GM23338 (cell line): ENCODE measurements at regions not wholly inside any gene's neighbourhood (a gene's known extent, or its start where the extent isn't known, plus 50 kb on each side); places are given as distances from the start of the nearest gene placed in this dataset.

Source experiments
- ATAC-seq: fragments of 200-7000 bp; cut with Tn5 transposase; 3 replicates; pipeline ENCODE4 v1.9.1; 2020
- DNase-seq: peaks from one replicate; pipeline ENCODE4 v3.0.0-alpha.2; 2015; ENCODE audit warnings: low spot score
- H2AFZ ChIP-seq: fragments of 200-600 bp; sonication (generic); 2 replicates; pipeline ENCODE4 v1.8.0; 2016; ENCODE audit warnings: antibody characterized with exemption, mild to moderate bottlenecking, moderate library complexity
- H3F3A ChIP-seq: fragments of 200-600 bp; sonication (generic); replicated peaks from 2 replicates; pipeline ENCODE4 v1.8.0; 2017; ENCODE audit warnings: antibody characterized with exemption, mixed run types, low read depth
- H3K27ac ChIP-seq: fragments of 200-600 bp; sonication (generic); 2 replicates; pipeline ENCODE4 v1.6.1; 2016; ENCODE audit warnings: low read depth
- H3K27me3 ChIP-seq: fragments of 200-600 bp; sonication (generic); 2 replicates; pipeline ENCODE4 v1.8.0; 2016; ENCODE audit warnings: mild to moderate bottlenecking, mixed run types, moderate library complexity; ENCODE audit not compliant: insufficient read depth
- H3K36me3 ChIP-seq: fragments of 200-600 bp; sonication (generic); 2 replicates; pipeline ENCODE4 v1.8.0; 2016; ENCODE audit warnings: mild to moderate bottlenecking; ENCODE audit not compliant: insufficient read depth
- H3K4me1 ChIP-seq: fragments of 200-600 bp; sonication (generic); 2 replicates; pipeline ENCODE4 v1.8.0; 2016; ENCODE audit warnings: mild to moderate bottlenecking, moderate library complexity; ENCODE audit not compliant: insufficient read depth
- H3K4me2 ChIP-seq: fragments of 200-600 bp; sonication (generic); 2 replicates; pipeline ENCODE4 v1.7.1; 2017; ENCODE audit warnings: mixed run types
- H3K4me3 ChIP-seq: fragments of 200-600 bp; sonication (generic); 2 replicates; pipeline ENCODE4 v1.6.1; 2016; ENCODE audit warnings: mixed run types
- H3K79me2 ChIP-seq: fragments of 200-600 bp; sonication (generic); replicated peaks from 2 replicates; pipeline ENCODE4 v1.8.0; 2017; ENCODE audit warnings: mild to moderate bottlenecking; ENCODE audit not compliant: insufficient read depth
- H3K9me2 ChIP-seq: fragments of 200-600 bp; sonication (generic); 2 replicates; pipeline ENCODE4 v1.8.0; 2017; ENCODE audit not compliant: insufficient read depth
- H4K20me1 ChIP-seq: fragments of 200-600 bp; sonication (generic); replicated peaks from 2 replicates; pipeline ENCODE4 v1.8.0; 2017; ENCODE audit warnings: mild to moderate bottlenecking; ENCODE audit not compliant: insufficient read depth
- H3K27ac Mint-ChIP-seq: 2 replicates; pipeline ENCODE4 v1.8.0; 2020; ENCODE audit warnings: inconsistent platforms, mild to moderate bottlenecking, moderate library complexity, mixed read lengths
- H3K27me3 Mint-ChIP-seq: 3 replicates; pipeline ENCODE4 v1.8.0; 2022; ENCODE audit warnings: low read depth, mild to moderate bottlenecking, moderate library complexity, mixed read lengths, inconsistent platforms; ENCODE audit not compliant: insufficient read depth, poor library complexity
- H3K36me3 Mint-ChIP-seq: 3 replicates; pipeline ENCODE4 v1.8.0; 2021; ENCODE audit warnings: low read depth, mild to moderate bottlenecking, inconsistent platforms, moderate library complexity, mixed read lengths
- H3K4me1 Mint-ChIP-seq: 3 replicates; pipeline ENCODE4 v1.8.0; 2020; ENCODE audit warnings: mild to moderate bottlenecking, inconsistent platforms, mixed read lengths
- H3K4me3 Mint-ChIP-seq: 3 replicates; pipeline ENCODE4 v1.8.0; 2021; ENCODE audit warnings: moderate library complexity, mild to moderate bottlenecking, inconsistent platforms, mixed read lengths
- H3K9me3 Mint-ChIP-seq: 3 replicates; pipeline ENCODE4 v1.8.0; 2020; ENCODE audit warnings: moderate library complexity, mild to moderate bottlenecking, inconsistent platforms, mixed read lengths
- CREB1 ChIP-seq: fragments of 250-450 bp; sonication (Bioruptor Pico); IDR thresholded peaks from 2 replicates; pipeline ENCODE4 v1.5.0; 2020; ENCODE audit warnings: low read depth, mild to moderate bottlenecking, moderate library complexity
- CTCF ChIP-seq, 2 experiments: fragments of 200-600 bp in 1 of 2; sonication (generic) in 1 of 2; conservative IDR thresholded peaks; 2 replicates each; pipeline versions ENCODE4 v1.5.1 to v1.6.1; 2016 to 2017; ENCODE audit warnings: antibody characterized with exemption in 2 of 2, low read depth in 2 of 2, mild to moderate bottlenecking in 2 of 2, moderate library complexity in 1 of 2
- ETS1 ChIP-seq: IDR thresholded peaks from 2 replicates; pipeline ENCODE4 v1.6.1; 2016; ENCODE audit warnings: antibody characterized with exemption
- EZH2 ChIP-seq: fragments of 200-600 bp; sonication (generic); IDR thresholded peaks from one replicate; pipeline ENCODE4 v1.8.0; 2017; ENCODE audit warnings: antibody characterized with exemption, mild to moderate bottlenecking, low read depth; ENCODE audit not compliant: unreplicated experiment
- EZH2phosphoT487 ChIP-seq: fragments of 200-600 bp; sonication (generic); IDR thresholded peaks from one replicate; pipeline ENCODE4 v1.8.1; 2018; ENCODE audit warnings: antibody characterized with exemption; ENCODE audit not compliant: unreplicated experiment
- NANOG ChIP-seq: IDR thresholded peaks from 2 replicates; pipeline ENCODE4 v1.6.1; 2016; ENCODE audit warnings: antibody characterized with exemption, borderline replicate concordance
- REST ChIP-seq: IDR thresholded peaks from one replicate; pipeline ENCODE4 v1.6.1; 2018; ENCODE audit warnings: antibody characterized with exemption; ENCODE audit not compliant: unreplicated experiment
- STAT1 ChIP-seq: IDR thresholded peaks from one replicate; pipeline ENCODE4 v1.6.1; 2016; ENCODE audit warnings: antibody characterized with exemption; ENCODE audit not compliant: unreplicated experiment
- ZNF114 ChIP-seq: fragments of 250-450 bp; sonication (Bioruptor Pico); IDR thresholded peaks from 2 replicates; pipeline ENCODE4 v1.5.0; 2020; ENCODE audit warnings: mild to moderate bottlenecking, moderate library complexity
- ZNF331 ChIP-seq: fragments of 250-450 bp; sonication (Bioruptor Pico); IDR thresholded peaks from 2 replicates; pipeline ENCODE4 v1.5.0; 2020; ENCODE audit warnings: low read depth, mild to moderate bottlenecking, moderate library complexity
- ZNF462 ChIP-seq: fragments of 250-450 bp; sonication (Bioruptor Pico); IDR thresholded peaks from 2 replicates; pipeline ENCODE4 v1.5.0; 2020; ENCODE audit warnings: mild to moderate bottlenecking, moderate library complexity

GRCh38 chr18:30765247-30765646, 277.3 kb downstream of the DSC3 start (continued):
- no peak for TF ChIP-seq REST

GRCh38 chr18:30763902-30764350, 278.6 kb downstream of the DSC3 start:
- ATAC-seq = peak; percentile 99
- no peak for TF ChIP-seq EZH2phosphoT487
- TF ChIP-seq ETS1 = 0 out of 2 replicates have a peak, but pooled peaks have one; percentile 36
- TF ChIP-seq ZNF462 (CRISPR knock-in tag) = peak; percentile 84; the same call in 1 of the 2 replicates
- peak; percentile 93 for TF ChIP-seq NANOG
- TF ChIP-seq CTCF (conservative IDR thresholded peaks at IDR 0.05; ENCODE audit: low read depth in 2 of 2) = no peak
- TF ChIP-seq EZH2 = no peak
- no peak; the same call in 1 of the 2 replicates for TF ChIP-seq ZNF114
- no peak for TF ChIP-seq CREB1
- TF ChIP-seq ZNF331 (CRISPR knock-in tag) = no peak
- TF ChIP-seq STAT1 = no peak

More at GRCh38 chr18:30763902-30764350, 278.6 kb downstream of the DSC3 start:
- peak overlapping the region; percentile 56 for H3K27ac ChIP-seq
- no peaks in the 10 kb centered on the region for H3K79me2 ChIP-seq
- peak; percentile 88 for DNase-seq
- H3K4me1 ChIP-seq = peaks cover 26% of the 10 kb centered on the region
- peak overlapping the region; percentile 55; the same call in 1 of the 2 replicates for H3K4me2 ChIP-seq
- H3K9me2 ChIP-seq = no peaks in the 10 kb centered on the region; the same call in 1 of the 2 replicates
- H4K20me1 ChIP-seq = no peaks in the 10 kb centered on the region
- peaks cover 28% of the 10 kb centered on the region; the same call in 2 of the 3 replicates for H3K36me3 Mint-ChIP-seq
- peak overlapping the region; percentile 83 for H3K27ac Mint-ChIP-seq
- H3K4me3 ChIP-seq = peak overlapping the region; percentile 4; the same call in 1 of the 2 replicates
- peaks cover 12% of the 10 kb centered on the region; the same call in 1 of the 2 replicates for H3K27me3 ChIP-seq
- H3K9me3 Mint-ChIP-seq = peaks cover 14% of the 10 kb centered on the region; the same call in 2 of the 3 replicates
- H2AFZ ChIP-seq = no peak overlapping the region
- no peaks in the 10 kb centered on the region for H3K36me3 ChIP-seq
- H3K4me3 Mint-ChIP-seq = peak overlapping the region; percentile 46
- H3F3A ChIP-seq = no peaks in the 10 kb centered on the region
- H3K4me1 Mint-ChIP-seq = peaks cover 36% of the 10 kb centered on the region
- H3K27me3 Mint-ChIP-seq = peaks cover 4% of the 10 kb centered on the region
